Immature natural killer cell (primary cell): ENCODE measurements at regions not wholly inside any gene's neighbourhood (a gene's known extent, or its start where the extent isn't known, plus 50 kb on each side); places are given as distances from the start of the nearest gene placed in this dataset.

Experiments
- DNase-seq, 3 donors: peaks; one replicate each; pipeline ENCODE4 v3.0.0; 2022; ENCODE audit warnings: mixed read lengths in 1 of 3
- H3K27ac Mint-ChIP-seq, 6 donors: one replicate each; pipeline ENCODE4 v1.8.0; 2020; ENCODE audit warnings: mixed read lengths in 6 of 6, mild to moderate bottlenecking in 5 of 6, inconsistent platforms in 4 of 6, moderate library complexity in 3 of 6
- H3K27me3 Mint-ChIP-seq, 3 donors: one replicate each; pipeline ENCODE4 v1.8.0; 2020 to 2021; ENCODE audit warnings: low read depth in 3 of 3, mild to moderate bottlenecking in 3 of 3, mixed read lengths in 3 of 3, moderate library complexity in 3 of 3, inconsistent platforms in 1 of 3
- H3K36me3 Mint-ChIP-seq, 3 donors: one replicate each; pipeline ENCODE4 v1.8.0; 2020; ENCODE audit warnings: mixed read lengths in 3 of 3, inconsistent platforms in 2 of 3, mild to moderate bottlenecking in 2 of 3
- H3K4me1 Mint-ChIP-seq, 2 donors: one replicate each; pipeline ENCODE4 v1.8.0; 2020; ENCODE audit warnings: inconsistent platforms in 2 of 2, mild to moderate bottlenecking in 2 of 2, mixed read lengths in 2 of 2, moderate library complexity in 1 of 2
- H3K4me3 Mint-ChIP-seq, 5 donors: one replicate each; pipeline ENCODE4 v1.8.0; 2020; ENCODE audit warnings: mild to moderate bottlenecking in 5 of 5, mixed read lengths in 5 of 5, inconsistent platforms in 3 of 5, moderate library complexity in 3 of 5
- H3K9me3 Mint-ChIP-seq, 6 donors: one replicate each; pipeline ENCODE4 v1.8.0; 2020; ENCODE audit warnings: mild to moderate bottlenecking in 6 of 6, mixed read lengths in 6 of 6, inconsistent platforms in 4 of 6, moderate library complexity in 3 of 6

DNA sequence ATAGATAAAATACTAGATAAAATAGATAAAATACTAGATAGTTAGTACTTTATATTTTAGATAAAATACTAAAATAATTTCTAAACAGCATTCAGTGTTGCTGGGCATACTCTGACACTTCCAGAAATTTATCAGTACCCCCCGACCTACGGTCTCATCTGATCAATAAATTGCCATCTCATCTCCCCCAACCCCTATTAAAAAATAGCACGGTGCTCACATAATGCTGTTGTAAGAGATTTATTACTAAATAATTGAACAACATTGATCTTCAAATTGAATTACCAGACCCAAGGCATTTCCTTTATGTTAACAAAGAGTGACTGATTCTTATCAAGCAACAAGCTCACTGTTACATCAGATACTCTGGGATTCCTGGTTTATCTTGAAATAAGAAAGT lies 300.9 kb downstream of the CBLN4 start:
- Mint-ChIP-seq H3K27me3 (no peaks in the 10 kb centered on the region), H3K4me3 (no peak overlapping the region), H3K4me1 (no peaks in the 10 kb centered on the region), H3K36me3 (no peaks in the 10 kb centered on the region), H3K9me3 (peaks cover 0 to 34% (median 8%) of the 10 kb centered on the region in 6 donors), H3K27ac (no peak overlapping the region)
- no peak for DNase-seq

DNA sequence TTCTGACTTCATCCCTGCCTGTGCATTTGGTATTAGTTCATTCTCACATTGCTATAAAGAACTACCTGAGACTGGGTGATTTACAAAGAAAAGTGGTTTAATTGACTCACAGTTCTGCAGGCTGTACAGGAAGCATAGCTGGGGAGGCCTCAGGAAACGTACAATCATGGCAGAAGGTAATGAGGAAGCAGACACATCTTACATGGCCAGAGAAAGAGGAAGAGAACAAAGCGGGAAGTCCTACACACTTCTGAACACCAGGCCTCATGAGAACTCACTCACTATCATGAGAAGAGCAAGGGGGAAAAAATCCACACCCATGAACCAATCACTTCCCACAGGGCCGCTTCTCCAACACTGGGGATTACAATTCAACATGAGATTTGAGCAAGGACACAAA lies 303.9 kb downstream of the CBLN4 start:
- no peak overlapping the region for H3K27ac Mint-ChIP-seq
- H3K9me3 Mint-ChIP-seq: peaks cover 2 to 24% (median 8%) of the 10 kb centered on the region in 6 donors

DNA sequence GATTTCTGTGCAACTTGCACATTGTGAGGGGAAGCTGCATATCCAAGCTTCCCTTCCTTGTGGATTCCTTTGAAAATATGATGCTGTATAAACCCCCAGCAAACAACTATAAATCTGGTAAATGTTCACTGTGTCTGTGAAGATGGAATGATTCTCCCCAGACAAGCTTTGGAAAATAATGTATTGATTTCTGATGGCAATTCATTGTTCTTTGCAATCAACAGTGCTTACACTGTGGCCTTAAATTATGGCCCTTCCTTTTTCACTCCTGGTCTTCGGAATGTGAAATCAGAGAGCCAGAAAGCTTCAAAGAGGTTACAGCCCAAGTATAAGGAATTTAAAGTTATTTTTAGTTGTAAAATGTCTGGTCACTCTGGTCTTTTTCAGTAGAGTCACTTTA lies 308.8 kb downstream of the CBLN4 start:
- peaks cover 0 to 17% (median 7%) of the 10 kb centered on the region in 6 donors for H3K9me3 Mint-ChIP-seq
- H3K27me3 Mint-ChIP-seq: peaks cover 0 to 3% (median 0%) of the 10 kb centered on the region in 3 donors
- H3K36me3 Mint-ChIP-seq: no peaks in the 10 kb centered on the region
- H3K4me1 Mint-ChIP-seq: no peaks in the 10 kb centered on the region
- no peak overlapping the region for H3K27ac Mint-ChIP-seq
- H3K4me3 Mint-ChIP-seq: no peak overlapping the region
- DNase-seq: no peak

More for the DNA sequence above, 303.9 kb downstream of the CBLN4 start:
- Mint-ChIP-seq H3K4me3 (no peak overlapping the region), H3K36me3 (no peaks in the 10 kb centered on the region), H3K4me1 (no peaks in the 10 kb centered on the region), H3K27me3 (no peaks in the 10 kb centered on the region)
- no peak for DNase-seq

DNA sequence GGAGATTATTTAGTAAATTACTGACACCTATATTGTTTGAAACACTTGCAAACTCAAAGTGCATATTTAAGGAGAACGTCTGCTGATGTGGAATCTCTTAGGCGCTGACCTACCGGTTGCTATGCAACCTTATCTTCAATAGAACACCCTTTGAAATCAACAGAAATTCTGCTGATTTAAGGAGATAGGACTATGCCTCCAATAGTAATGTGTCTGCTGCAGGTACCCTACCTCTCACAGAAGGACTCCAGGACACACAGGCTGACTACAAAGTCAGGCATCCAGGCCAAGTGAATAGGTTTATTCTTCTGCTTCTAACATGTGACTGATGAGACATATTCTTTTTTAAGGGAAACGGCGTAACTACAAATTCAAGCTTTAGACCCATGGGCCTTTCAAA lies 311.7 kb downstream of the CBLN4 start:
- DNase-seq: no peak
- Mint-ChIP-seq H3K27me3 (peaks cover 0 to 5% (median 0%) of the 10 kb centered on the region in 3 donors), H3K27ac (no peak overlapping the region), H3K36me3 (no peaks in the 10 kb centered on the region), H3K9me3 (peaks cover 0 to 13% (median 3%) of the 10 kb centered on the region in 6 donors), H3K4me1 (no peaks in the 10 kb centered on the region), H3K4me3 (no peak overlapping the region)

GRCh38 chr20:55685841-55686240 lies 319.5 kb downstream of the CBLN4 start:
- Mint-ChIP-seq H3K4me3 (no peak overlapping the region), H3K27ac (no peak overlapping the region), H3K9me3 (peaks cover 0 to 23% (median 7%) of the 10 kb centered on the region in 6 donors), H3K36me3 (peaks cover 0 to 3% (median 0%) of the 10 kb centered on the region in 3 donors), H3K4me1 (no peaks in the 10 kb centered on the region), H3K27me3 (peaks cover 0 to 5% (median 0%) of the 10 kb centered on the region in 3 donors)
- DNase-seq: no peak

- no peak overlapping the region for H3K27ac Mint-ChIP-seq
- H3K36me3 Mint-ChIP-seq: peaks cover 0 to 3% (median 0%) of the 10 kb centered on the region in 3 donors
- H3K27me3 Mint-ChIP-seq: peaks cover 0 to 5% (median 0%) of the 10 kb centered on the region in 3 donors
- H3K4me3 Mint-ChIP-seq: no peak overlapping the region
- peaks cover 0 to 23% (median 7%) of the 10 kb centered on the region in 6 donors for H3K9me3 Mint-ChIP-seq
- DNase-seq: no peak
- H3K4me1 Mint-ChIP-seq: no peaks in the 10 kb centered on the region
Observed at GRCh38 chr20:55685425-55685824, 319.9 kb downstream of the CBLN4 start.

DNA sequence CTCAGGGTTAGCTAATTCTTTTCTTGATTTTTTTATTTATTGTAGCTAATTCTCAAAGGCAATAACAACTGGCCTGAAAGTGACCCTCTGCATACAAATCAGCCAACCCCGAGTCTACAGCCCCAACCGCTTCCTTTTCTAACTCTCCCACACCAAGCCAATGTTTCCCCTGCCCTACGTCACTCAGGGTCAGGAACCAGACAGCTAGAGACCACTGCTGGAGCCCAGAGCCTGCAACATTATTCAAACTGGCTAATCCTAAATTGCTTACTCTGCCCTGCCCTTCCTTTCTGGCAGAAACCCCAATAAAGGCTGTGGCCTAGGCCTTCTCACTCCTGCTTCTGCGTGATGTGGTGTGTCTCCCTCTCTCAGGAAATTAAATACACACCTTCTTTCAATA lies 320.7 kb downstream of the CBLN4 start:
- H3K36me3 Mint-ChIP-seq: peaks cover 0 to 3% (median 0%) of the 10 kb centered on the region in 3 donors
- no peaks in the 10 kb centered on the region for H3K4me1 Mint-ChIP-seq
- no peak overlapping the region for H3K4me3 Mint-ChIP-seq
- peaks cover 0 to 3% (median 0%) of the 10 kb centered on the region in 3 donors for H3K27me3 Mint-ChIP-seq
- H3K9me3 Mint-ChIP-seq: peaks cover 0 to 28% (median 5%) of the 10 kb centered on the region in 6 donors
- DNase-seq: no peak
- H3K27ac Mint-ChIP-seq: no peak overlapping the region

DNA sequence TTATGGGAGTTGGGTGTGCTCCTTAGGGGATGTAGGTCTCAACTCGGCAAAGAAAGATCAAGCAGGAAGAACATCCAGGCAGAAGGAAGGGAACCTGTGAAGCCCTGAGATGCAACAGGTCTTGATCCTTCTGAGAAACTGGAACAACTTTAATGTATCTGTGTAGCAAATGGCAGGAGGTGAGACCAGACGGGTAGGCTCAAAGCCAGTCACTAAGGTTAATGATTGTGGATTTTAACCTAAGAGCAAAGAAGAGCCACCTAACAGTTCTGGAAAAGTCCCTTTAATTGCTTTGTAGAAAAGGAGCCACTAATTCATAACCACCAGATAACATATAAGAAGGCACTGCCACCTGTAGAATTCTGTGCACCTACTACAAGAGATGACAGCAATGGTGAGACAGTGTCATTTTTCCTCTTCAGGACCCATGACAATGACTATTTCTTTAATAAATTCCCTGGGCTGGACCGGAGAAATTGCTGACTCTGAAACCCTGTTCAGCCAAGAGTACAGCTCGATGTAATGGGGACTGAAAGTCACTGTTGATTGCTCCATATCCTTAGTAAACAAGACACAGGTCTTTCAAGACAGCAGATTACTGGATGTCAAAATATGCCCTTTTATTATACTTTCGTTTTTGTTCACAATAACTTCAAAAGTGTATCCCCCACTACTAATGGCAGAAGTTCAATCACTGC lies 326.2 kb downstream of the CBLN4 start:
- Mint-ChIP-seq H3K27me3 (no peaks in the 10 kb centered on the region), H3K27ac (no peak overlapping the region), H3K4me3 (no peak overlapping the region), H3K9me3 (peaks cover 5 to 32% (median 7%) of the 10 kb centered on the region in 6 donors), H3K36me3 (no peaks in the 10 kb centered on the region), H3K4me1 (no peaks in the 10 kb centered on the region)
- DNase-seq: no peak

GRCh38 chr20:55678126-55678525 lies 327.2 kb downstream of the CBLN4 start:
- H3K9me3 Mint-ChIP-seq: peaks cover 5 to 37% (median 8%) of the 10 kb centered on the region in 6 donors
- no peaks in the 10 kb centered on the region for H3K27me3 Mint-ChIP-seq
- no peak overlapping the region for H3K27ac Mint-ChIP-seq
- no peaks in the 10 kb centered on the region for H3K36me3 Mint-ChIP-seq
- no peaks in the 10 kb centered on the region for H3K4me1 Mint-ChIP-seq
- no peak for DNase-seq
- no peak overlapping the region for H3K4me3 Mint-ChIP-seq

GRCh38 chr20:55677011-55677410 lies 328.3 kb downstream of the CBLN4 start:
- no peaks in the 10 kb centered on the region for H3K27me3 Mint-ChIP-seq

GRCh38 chr20:55676097-55676496 lies 329.2 kb downstream of the CBLN4 start:
- Mint-ChIP-seq H3K36me3 (no peaks in the 10 kb centered on the region), H3K27ac (no peak overlapping the region), H3K4me3 (no peak overlapping the region), H3K4me1 (no peaks in the 10 kb centered on the region), H3K27me3 (no peaks in the 10 kb centered on the region), H3K9me3 (peaks cover 5 to 33% (median 6%) of the 10 kb centered on the region in 6 donors)
- DNase-seq: no peak

More at GRCh38 chr20:55677011-55677410, 328.3 kb downstream of the CBLN4 start:
- H3K9me3 Mint-ChIP-seq: peaks cover 5 to 36% (median 7%) of the 10 kb centered on the region in 6 donors
- H3K4me1 Mint-ChIP-seq: no peaks in the 10 kb centered on the region
- no peak for DNase-seq
- H3K36me3 Mint-ChIP-seq: no peaks in the 10 kb centered on the region
- H3K27ac Mint-ChIP-seq: no peak overlapping the region
- no peak overlapping the region for H3K4me3 Mint-ChIP-seq

DNA sequence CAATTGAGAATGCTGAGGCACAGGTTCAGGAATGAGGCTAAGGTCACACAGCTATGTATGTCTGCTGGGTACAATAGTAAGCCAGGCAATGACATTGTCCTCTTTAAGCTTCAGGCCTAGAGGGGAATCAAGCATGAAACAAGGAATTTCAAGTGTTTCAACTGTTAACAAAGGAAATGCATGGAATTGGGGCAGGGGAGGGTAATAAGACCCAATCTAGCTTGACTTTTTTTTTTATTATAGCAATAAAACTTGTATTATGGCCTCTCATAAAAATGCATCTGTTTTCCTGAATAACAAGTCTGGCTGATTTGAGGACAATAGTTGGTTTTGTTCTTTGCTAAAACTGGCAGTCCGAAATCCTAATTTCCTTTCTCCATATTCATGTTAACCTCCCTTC lies 336.7 kb downstream of the CBLN4 start:
- Mint-ChIP-seq H3K36me3 (no peaks in the 10 kb centered on the region), H3K4me1 (no peaks in the 10 kb centered on the region), H3K27ac (no peak overlapping the region), H3K9me3 (peaks cover 2 to 11% (median 5%) of the 10 kb centered on the region in 6 donors), H3K4me3 (no peak overlapping the region), H3K27me3 (peaks cover 0 to 2% (median 2%) of the 10 kb centered on the region in 3 donors)
- no peak for DNase-seq

- DNase-seq: no peak
- Mint-ChIP-seq H3K27ac (no peak overlapping the region), H3K9me3 (peaks cover 2 to 11% (median 4%) of the 10 kb centered on the region in 6 donors), H3K27me3 (peaks cover 0 to 2% (median 2%) of the 10 kb centered on the region in 3 donors), H3K4me3 (no peak overlapping the region), H3K4me1 (no peaks in the 10 kb centered on the region), H3K36me3 (no peaks in the 10 kb centered on the region)
Observed at GRCh38 chr20:55667955-55668354, 337.4 kb downstream of the CBLN4 start.

GRCh38 chr20:55667024-55667423 lies 338.3 kb downstream of the CBLN4 start:
- Mint-ChIP-seq H3K4me3 (no peak overlapping the region), H3K4me1 (no peaks in the 10 kb centered on the region), H3K27me3 (peaks cover 0 to 2% (median 2%) of the 10 kb centered on the region in 3 donors), H3K9me3 (peaks cover 2 to 16% (median 5%) of the 10 kb centered on the region in 6 donors), H3K36me3 (no peaks in the 10 kb centered on the region), H3K27ac (no peak overlapping the region)
- no peak for DNase-seq
